ENCODE measurements at regions not wholly inside any gene's neighbourhood (a gene's known extent, or its start where the extent isn't known, plus 50 kb on each side); places are given as distances from the start of the nearest gene placed in this dataset.

- Histone ChIP-seq H3K27me3 (ENCODE audit: low read length) (no peaks in the 10 kb centered on the region), H3K36me3 (ENCODE audit: low read depth, low read length) (no peaks in the 10 kb centered on the region), H2AFZ (ENCODE audit: low read length) (no peak overlapping the region), H3K9me3 (ENCODE audit: low read length) (no peaks in the 10 kb centered on the region), H3K4me2 (ENCODE audit: low read length) (no peak overlapping the region), H3K79me2 (ENCODE audit: low read length) (no peaks in the 10 kb centered on the region), H3K4me1 (ENCODE audit: insufficient read depth, low read length) (no peaks in the 10 kb centered on the region), H3K9ac (ENCODE audit: low read length) (no peak overlapping the region), H3K9me2 (replicated peaks; ENCODE audit: low read length) (no peaks in the 10 kb centered on the region), H3F3A (ENCODE audit: low read length, unreplicated experiment) (no peaks in the 10 kb centered on the region), H3K27ac (ENCODE audit: low read length) (no peak overlapping the region), H4K20me1 (ENCODE audit: low read length) (no peaks in the 10 kb centered on the region), H3K4me3 (ENCODE audit: low read length) (no peak overlapping the region)
- ChIA-PET CTCF (no interaction called here), POLR2A (ENCODE audit: unreplicated experiment) (no interaction called here)
- TF ChIP-seq CTCF (conservative IDR thresholded peaks at IDR 0.05; ENCODE audit: low read depth, low read length): no peak
- intact Hi-C loops (cut with micrococcal nuclease): no loop called here
- DNase-seq (no peak), ATAC-seq (no peak)
- no TSS peak for BruUV-seq (replicated peaks)
These were observed 111.7 kb downstream of the CXXC4 start for GRCh38 chr4:104382961-104383360.

DNA sequence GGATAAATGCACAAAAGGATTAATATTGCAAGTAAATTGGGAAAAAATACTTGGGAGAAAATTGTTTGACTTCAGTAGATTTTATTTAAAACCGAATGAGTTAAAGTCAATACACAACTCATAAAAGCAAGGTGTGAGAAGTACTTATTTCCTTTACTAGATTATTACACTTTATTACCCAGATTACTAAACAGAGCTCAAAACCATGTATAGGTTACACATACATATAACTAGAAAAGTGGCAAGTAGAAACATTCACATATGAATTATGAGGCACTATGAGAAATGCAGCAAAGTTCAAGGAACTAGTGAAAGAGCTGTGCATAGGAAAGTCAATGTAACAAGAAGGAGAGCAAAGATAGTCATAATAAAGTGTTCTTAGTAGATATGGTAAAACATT is 113.0 kb downstream of the CXXC4 start:
- Histone ChIP-seq H3K9me2 (replicated peaks; ENCODE audit: low read length) (no peaks in the 10 kb centered on the region), H3K9ac (ENCODE audit: low read length) (no peak overlapping the region), H3K36me3 (ENCODE audit: low read depth, low read length) (no peaks in the 10 kb centered on the region), H3F3A (ENCODE audit: low read length, unreplicated experiment) (no peaks in the 10 kb centered on the region), H3K4me3 (ENCODE audit: low read length) (no peak overlapping the region), H2AFZ (ENCODE audit: low read length) (no peak overlapping the region), H3K27ac (ENCODE audit: low read length) (no peak overlapping the region), H3K27me3 (ENCODE audit: low read length) (no peaks in the 10 kb centered on the region), H3K4me2 (ENCODE audit: low read length) (no peak overlapping the region), H3K4me1 (ENCODE audit: insufficient read depth, low read length) (no peaks in the 10 kb centered on the region), H4K20me1 (ENCODE audit: low read length) (no peaks in the 10 kb centered on the region), H3K9me3 (ENCODE audit: low read length) (no peaks in the 10 kb centered on the region), H3K79me2 (ENCODE audit: low read length) (no peaks in the 10 kb centered on the region)
- ChIA-PET CTCF (no interaction called here), POLR2A (ENCODE audit: unreplicated experiment) (no interaction called here)
- intact Hi-C loops (cut with micrococcal nuclease): no loop called here
- TF ChIP-seq CTCF (conservative IDR thresholded peaks at IDR 0.05; ENCODE audit: low read depth, low read length): no peak
- TF ChIP-seq EZH2 (IDR thresholded peaks at IDR 0.05; ENCODE audit: low read length, unreplicated experiment): no peak
- no peak for TF ChIP-seq EZH2phosphoT487 (IDR thresholded peaks at IDR 0.05; ENCODE audit: borderline replicate concordance, low read length)
- no TSS peak for BruUV-seq (replicated peaks)
- DNase-seq: no peak
- no peak for ATAC-seq

- H3K9ac ChIP-seq (ENCODE audit: low read length): no peak overlapping the region
- H3K4me1 ChIP-seq (ENCODE audit: insufficient read depth, low read length): no peaks in the 10 kb centered on the region
- no peak overlapping the region for H3K27ac ChIP-seq (ENCODE audit: low read length)
- H3K79me2 ChIP-seq (ENCODE audit: low read length): no peaks in the 10 kb centered on the region
- H3K4me2 ChIP-seq (ENCODE audit: low read length): no peak overlapping the region
- ChIA-PET CTCF (no interaction called here), POLR2A (ENCODE audit: unreplicated experiment) (no interaction called here)
- intact Hi-C loops (cut with micrococcal nuclease): no loop called here
- TF ChIP-seq CTCF (conservative IDR thresholded peaks at IDR 0.05; ENCODE audit: low read depth, low read length) (no peak), EZH2phosphoT487 (IDR thresholded peaks at IDR 0.05; ENCODE audit: borderline replicate concordance, low read length) (no peak), EZH2 (IDR thresholded peaks at IDR 0.05; ENCODE audit: low read length, unreplicated experiment) (no peak)
- no peaks in the 10 kb centered on the region for H3K9me3 ChIP-seq (ENCODE audit: low read length)
- H3K27me3 ChIP-seq (ENCODE audit: low read length): no peaks in the 10 kb centered on the region
- H3K36me3 ChIP-seq (ENCODE audit: low read depth, low read length): no peaks in the 10 kb centered on the region
- no peaks in the 10 kb centered on the region for H3F3A ChIP-seq (ENCODE audit: low read length, unreplicated experiment)
- ATAC-seq: no peak
- DNase-seq: no peak
- no peak overlapping the region for H2AFZ ChIP-seq (ENCODE audit: low read length)
- no peak overlapping the region for H3K4me3 ChIP-seq (ENCODE audit: low read length)
- H4K20me1 ChIP-seq (ENCODE audit: low read length): no peaks in the 10 kb centered on the region
- BruUV-seq (replicated peaks): no TSS peak
- no peaks in the 10 kb centered on the region for H3K9me2 ChIP-seq (replicated peaks; ENCODE audit: low read length)
These were observed 129.1 kb downstream of the CXXC4 start for GRCh38 chr4:104365618-104366017.

Measured in PC-3 (cell line).